ENCODE measurements at regions not wholly inside any gene's neighbourhood (a gene's known extent, or its start where the extent isn't known, plus 50 kb on each side); places are given as distances from the start of the nearest gene placed in this dataset.
"Not testable (repeated sequence)": the region's sequence is repeated elsewhere in the genome, so short reads cannot be mapped to it uniquely, and the experiment has no call there.

GRCh38 chr10:6875269-6875865 is 295.3 kb upstream of the PRKCQ start:
- DNase-seq (ENCODE audit: low read depth): no peak

GRCh38 chr10:6871128-6871527 is 291.1 kb upstream of the PRKCQ start:
- DNase-seq (ENCODE audit: low read depth): no peak

- DNase-seq (ENCODE audit: low read depth): no peak
These were observed 288.1 kb upstream of the PRKCQ start for GRCh38 chr10:6868036-6868725.

GRCh38 chr10:6866757-6867156 is 286.7 kb upstream of the PRKCQ start:
- no peak for DNase-seq (ENCODE audit: low read depth)

- DNase-seq (ENCODE audit: low read depth): no peak
These were observed 284.1 kb upstream of the PRKCQ start for GRCh38 chr10:6864142-6864541.

GRCh38 chr10:6863381-6863780 is 283.3 kb upstream of the PRKCQ start:
- DNase-seq (ENCODE audit: low read depth): no peak

GRCh38 chr10:6850452-6850851 is 270.4 kb upstream of the PRKCQ start:
- DNase-seq (ENCODE audit: low read depth): no peak

GRCh38 chr10:6847561-6847960 is 267.5 kb upstream of the PRKCQ start:
- no peak for DNase-seq (ENCODE audit: low read depth)

- no peak for DNase-seq (ENCODE audit: low read depth)
These were observed 264.0 kb upstream of the PRKCQ start for GRCh38 chr10:6843894-6844650.

GRCh38 chr10:6843481-6843881 is 263.4 kb upstream of the PRKCQ start:
- DNase-seq (ENCODE audit: low read depth): no peak

GRCh38 chr10:6842722-6843121 is 262.6 kb upstream of the PRKCQ start:
- DNase-seq (ENCODE audit: low read depth): no peak

GRCh38 chr10:6841761-6842160 is 261.7 kb upstream of the PRKCQ start:
- DNase-seq (ENCODE audit: low read depth): no peak

- DNase-seq (ENCODE audit: low read depth): peak; percentile 33
These were observed 260.7 kb upstream of the PRKCQ start for GRCh38 chr10:6840766-6841165.

- DNase-seq (ENCODE audit: low read depth): peak; percentile 10
These were observed 260.2 kb upstream of the PRKCQ start for GRCh38 chr10:6840201-6840691.

GRCh38 chr10:6838118-6838517 is 258.0 kb upstream of the PRKCQ start:
- DNase-seq (ENCODE audit: low read depth): no peak

- DNase-seq (ENCODE audit: low read depth): no peak
These were observed 253.5 kb upstream of the PRKCQ start for GRCh38 chr10:6833458-6834011.

GRCh38 chr10:6830981-6831380 is 250.9 kb upstream of the PRKCQ start:
- not testable (repeated sequence) for DNase-seq (ENCODE audit: low read depth)

- not testable (repeated sequence) for DNase-seq (ENCODE audit: low read depth)
These were observed 244.7 kb upstream of the PRKCQ start for GRCh38 chr10:6824793-6825192.

GRCh38 chr10:6823770-6824169 is 243.7 kb upstream of the PRKCQ start:
- DNase-seq (ENCODE audit: low read depth): no peak

GRCh38 chr10:6819301-6819700 is 239.2 kb upstream of the PRKCQ start:
- DNase-seq (ENCODE audit: low read depth): no peak

- DNase-seq (ENCODE audit: low read depth): no peak
These were observed 237.7 kb upstream of the PRKCQ start for GRCh38 chr10:6817770-6818169.

- DNase-seq (ENCODE audit: low read depth): no peak
These were observed 235.3 kb upstream of the PRKCQ start for GRCh38 chr10:6815346-6815745.

GRCh38 chr10:6813856-6814255 is 233.8 kb upstream of the PRKCQ start:
- DNase-seq (ENCODE audit: low read depth): no peak

Data from GM04504 (cell line).